GM18873 (cell line): ENCODE measurements at regions not wholly inside any gene's neighbourhood (a gene's known extent, or its start where the extent isn't known, plus 50 kb on each side); places are given as distances from the start of the nearest gene placed in this dataset.
"Not testable (repeated sequence)": the region's sequence is repeated elsewhere in the genome, so short reads cannot be mapped to it uniquely, and the experiment has no call there.

Experiments
- ATAC-seq: cut with Tn5 transposase; IDR thresholded peaks from one replicate; pipeline ENCODE4 v1.9.1; 2021; ENCODE audit warnings: mild to moderate bottlenecking, moderate library complexity, moderate number of reproducible peaks; ENCODE audit not compliant: unreplicated experiment, low FRiP score

DNA sequence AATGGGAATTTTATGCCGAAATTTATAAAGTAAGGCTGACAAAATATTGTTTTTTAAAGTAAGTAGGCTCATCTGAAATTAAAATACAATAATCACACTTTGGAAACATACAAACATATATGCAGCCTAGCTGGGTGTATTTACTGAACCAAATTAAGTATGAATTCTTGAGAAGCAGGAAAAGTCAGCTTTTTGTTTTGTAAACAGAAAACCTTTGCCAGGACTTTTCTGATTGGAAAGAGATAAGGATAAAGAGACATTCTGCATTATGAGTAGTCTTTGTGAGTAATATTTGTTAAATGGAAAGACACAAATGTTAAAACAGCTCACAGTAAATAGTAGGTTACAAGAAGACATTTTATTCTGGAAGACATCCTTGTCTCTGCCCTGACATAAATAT is 1380.8 kb downstream of the GRIK2 start:
- ATAC-seq = no peak

DNA sequence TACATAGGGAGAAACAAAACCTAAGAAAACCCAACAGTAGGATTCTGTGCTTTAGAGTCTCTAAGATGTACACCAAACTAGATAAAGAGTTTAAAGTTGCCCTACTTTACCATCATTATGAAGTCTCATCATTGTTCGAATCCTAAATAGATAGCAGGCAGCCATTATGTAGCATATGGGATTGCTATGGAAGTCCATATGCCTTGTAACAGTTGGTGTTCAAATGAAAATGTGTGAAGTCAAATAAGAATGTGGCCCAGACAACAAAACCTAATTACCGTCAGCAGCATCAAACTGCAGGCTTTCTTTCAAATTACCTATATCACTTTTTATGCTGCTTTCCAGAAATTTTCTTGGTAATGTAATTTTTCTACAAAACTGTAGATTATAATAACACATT is 1380.1 kb downstream of the GRIK2 start:
- ATAC-seq = no peak

DNA sequence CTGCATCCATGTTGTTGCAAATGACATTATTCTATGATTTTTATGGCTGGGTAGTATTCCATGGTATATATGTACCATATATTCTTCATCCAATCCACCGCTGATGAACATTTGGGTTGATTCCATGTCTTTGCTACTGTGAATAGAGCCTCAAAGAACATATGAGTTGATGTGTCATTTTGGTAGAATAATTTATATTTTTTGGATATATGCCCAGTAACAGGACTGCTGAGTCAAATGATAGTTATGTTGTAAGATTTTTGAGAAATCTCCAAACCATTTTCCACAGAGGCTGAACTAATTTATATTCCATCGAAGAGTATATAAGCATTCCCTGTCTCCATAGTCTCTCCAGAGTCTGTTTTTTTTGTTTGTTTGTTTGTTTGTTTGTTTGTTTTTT is 1373.5 kb downstream of the GRIK2 start:
- no peak for ATAC-seq

DNA sequence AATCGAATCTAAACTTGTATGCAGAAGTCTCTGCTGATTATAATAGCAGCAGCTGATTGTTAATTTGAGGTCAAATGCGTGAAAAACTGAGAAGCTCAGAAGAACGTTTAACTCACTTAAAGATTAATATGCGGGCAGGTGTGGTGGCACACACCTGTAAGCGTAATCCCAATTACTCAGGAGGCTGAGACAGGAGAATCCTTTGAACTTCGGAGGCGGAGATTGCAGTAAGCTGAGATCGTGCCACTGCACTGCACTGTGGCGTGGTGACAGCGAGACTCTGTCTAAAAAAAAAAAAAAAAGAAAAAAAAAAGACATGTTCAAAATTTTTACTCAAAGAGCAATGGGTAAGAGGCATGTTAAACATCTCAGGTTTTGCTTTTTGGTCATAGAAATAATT is 1370.8 kb downstream of the GRIK2 start:
- ATAC-seq = no peak

DNA sequence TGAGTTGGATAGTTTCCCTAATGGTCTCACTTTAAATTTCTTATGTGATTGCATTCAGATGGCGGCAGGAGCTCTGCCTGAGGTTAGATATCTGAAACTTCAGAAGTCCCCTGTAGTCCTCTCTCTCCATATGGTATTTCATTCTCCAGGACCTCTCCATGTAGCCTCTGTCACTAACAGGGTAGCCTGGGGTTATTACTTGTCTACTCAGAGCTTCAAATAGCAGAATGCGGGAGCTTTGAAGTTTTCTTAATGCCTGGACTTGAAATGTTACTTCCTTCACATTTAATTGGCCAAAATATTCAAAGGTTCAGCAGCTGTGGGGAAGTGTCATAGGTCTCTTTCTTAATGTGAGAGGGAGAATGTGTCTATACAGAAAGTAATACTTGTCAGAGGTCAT is 1370.4 kb downstream of the GRIK2 start:
- ATAC-seq = no peak

DNA sequence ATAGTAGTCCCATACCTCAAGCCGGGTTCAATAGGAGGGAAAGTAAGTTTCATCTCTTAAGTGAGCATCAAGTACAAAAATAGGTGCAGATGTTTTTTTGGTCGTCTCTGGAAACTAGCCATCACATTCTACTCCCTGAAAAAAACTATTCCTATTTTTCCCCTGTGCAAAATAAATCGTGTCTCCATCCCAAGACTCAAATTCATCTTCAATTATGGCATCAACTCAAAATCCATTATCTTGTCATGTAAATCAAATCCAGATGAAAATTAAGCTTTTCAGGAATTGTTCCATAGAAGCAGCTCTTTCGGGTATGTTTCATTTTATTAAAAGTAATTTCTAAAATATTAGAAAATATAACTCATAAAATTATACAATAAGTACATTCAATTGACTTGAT is 1368.4 kb downstream of the GRIK2 start:
- ATAC-seq = no peak

DNA sequence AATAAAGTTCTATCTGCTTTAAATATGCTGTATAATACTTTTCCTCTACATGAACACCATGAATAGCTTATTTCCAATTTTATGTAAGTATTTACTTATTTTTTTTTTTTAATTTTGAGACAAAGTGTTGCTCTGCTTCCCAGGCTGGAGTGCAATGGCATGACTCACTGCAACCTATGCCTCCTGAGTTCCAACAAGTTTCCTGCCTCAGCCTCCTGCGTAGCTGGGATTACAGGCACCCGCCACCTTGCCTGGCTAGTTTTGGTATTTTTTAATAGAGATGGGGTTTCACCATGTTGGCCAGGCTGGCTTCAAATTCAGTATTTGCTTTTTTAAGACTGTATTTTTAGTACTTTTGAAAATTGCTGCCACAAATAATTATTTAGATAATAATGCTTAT is 1365.9 kb downstream of the GRIK2 start:
- no peak for ATAC-seq

DNA sequence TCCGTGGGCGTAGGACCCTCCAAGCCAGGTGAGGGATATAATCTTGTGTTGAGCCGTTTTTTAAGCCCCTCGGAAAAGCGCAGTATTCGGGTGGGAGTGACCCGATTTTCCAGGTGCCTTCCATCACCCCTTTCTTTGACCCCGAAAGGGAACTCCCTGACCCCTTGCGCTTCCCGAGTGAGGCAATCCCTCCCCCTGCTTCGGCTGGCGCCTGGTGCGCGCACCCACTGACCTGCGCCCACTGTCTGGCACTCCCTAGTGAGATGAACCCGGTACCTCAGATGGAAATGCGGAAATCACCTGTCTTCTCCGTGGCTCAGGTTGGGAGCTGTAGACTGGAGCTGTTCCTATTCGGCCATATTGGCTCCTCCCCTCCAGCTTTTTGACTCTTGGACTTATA is 1365.0 kb downstream of the GRIK2 start:
- ATAC-seq = not testable (repeated sequence)

DNA sequence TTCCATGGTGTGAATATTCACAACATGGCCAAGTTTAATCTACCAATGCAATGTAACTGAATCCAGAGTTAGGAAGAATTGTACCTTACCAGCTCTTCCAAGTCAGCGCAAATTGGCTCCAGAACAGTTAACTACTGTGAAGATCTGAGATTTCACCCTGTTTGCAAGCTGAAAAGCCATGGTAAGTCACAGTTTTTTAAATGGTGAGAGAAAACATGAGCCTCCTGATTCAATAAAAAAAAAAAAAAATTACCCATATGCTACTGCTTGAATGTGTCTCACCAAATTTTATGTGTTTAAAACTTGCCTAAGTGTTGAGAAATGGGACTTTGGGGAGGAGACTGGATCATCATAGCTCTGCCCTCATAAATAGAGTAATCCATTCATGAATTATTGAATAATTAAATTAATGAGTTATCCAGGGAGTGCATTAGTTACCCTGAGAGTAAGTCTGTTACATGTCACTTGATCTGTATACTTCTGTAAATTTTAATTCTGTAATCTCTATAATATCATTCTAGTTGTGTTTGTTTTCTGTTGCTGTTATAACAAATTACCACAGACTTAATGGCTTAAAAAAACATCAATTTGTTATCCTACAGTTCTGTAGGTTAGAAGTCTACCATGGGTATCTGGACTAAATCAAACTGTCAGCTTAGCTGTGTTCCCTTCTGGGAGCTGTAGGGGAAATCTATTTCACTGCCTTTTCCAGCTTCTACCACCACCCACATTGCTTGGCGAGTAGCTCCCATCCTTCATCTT is 1355.9 kb downstream of the GRIK2 start:
- ATAC-seq = no peak

DNA sequence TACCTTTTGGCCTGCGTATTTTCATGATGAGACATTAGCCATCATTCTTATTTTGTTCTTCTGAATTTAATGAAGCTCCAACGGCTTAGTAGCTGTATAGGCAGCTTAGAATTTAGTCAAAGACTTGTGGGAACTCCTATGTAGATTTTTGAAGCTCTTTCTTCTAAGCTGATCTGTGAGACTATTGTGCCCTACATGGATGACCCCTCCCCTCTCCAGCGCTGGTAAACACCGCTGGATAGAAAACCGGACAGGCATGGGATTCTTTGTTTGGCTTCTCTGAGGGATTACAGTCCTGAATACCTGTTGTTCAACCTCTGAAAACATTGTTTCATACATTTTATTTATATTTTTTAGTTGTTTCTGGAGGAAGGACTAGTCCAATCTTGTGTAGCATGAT is 1353.4 kb downstream of the GRIK2 start:
- no peak for ATAC-seq

DNA sequence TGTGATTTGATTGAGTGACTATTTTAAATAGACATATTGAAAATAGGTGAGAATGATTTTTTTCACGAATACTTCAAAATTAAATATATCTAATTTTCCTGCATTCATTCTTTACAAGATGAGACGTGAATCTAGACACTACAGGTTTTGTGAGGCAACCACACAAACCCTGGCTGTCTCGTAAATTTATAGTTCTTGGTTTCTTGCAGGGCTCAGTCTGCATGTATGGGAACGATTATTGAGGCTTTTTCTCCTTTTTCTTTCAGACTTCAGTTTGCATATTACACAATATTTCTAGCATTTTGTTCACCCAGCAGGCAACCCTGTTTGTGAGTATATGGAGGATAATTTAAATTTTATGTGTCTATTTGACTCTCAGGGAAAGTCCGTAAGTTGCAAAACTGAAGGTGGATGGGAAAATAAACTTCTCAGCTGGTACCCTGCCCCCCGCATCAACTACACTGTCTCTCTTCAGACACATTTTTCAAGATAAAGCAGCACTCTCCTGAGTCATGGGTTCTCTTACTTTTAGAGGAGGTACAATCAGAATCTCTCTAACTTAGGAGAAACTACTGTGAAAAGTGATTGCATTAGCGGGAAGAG is 1349.3 kb downstream of the GRIK2 start:
- ATAC-seq = no peak

DNA sequence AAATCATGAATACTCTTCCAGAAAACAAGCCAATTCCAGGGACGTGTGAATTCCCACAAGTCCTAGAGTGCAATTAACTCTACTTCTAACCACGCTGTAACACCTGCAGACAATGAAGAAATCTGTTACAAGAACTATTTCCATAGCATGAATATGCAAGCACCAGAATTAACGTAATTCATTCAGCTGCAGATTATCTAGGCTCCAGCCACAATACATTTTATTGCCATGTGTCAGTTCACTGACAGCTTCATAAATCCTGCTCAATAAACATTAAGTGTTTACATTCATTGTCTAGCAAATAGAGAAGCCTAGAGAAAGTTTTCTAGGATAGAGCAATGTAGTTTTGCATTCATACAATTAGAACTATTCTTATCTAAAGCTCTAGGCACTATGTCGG is 1348.5 kb downstream of the GRIK2 start:
- ATAC-seq = no peak

DNA sequence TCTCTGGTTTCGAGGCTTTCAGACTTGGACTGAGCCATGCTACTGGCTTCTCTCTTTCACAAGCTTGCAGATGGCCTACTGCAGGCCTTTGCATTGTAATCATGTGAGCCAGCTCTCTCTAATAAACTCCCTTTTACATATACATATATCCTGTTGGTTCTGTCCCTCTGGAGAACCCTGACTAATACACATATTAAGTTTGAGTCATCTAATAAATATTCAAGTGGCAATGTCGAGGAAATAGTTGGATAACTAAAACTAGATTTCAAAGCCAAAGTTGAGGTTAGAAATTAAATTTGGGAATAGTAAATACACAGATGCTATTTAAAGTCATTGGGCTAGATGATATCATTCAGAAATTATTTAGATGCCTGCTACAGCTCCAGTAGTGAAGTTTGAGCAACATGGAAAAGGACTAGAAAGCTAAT is 1343.4 kb downstream of the GRIK2 start:
- no peak for ATAC-seq

DNA sequence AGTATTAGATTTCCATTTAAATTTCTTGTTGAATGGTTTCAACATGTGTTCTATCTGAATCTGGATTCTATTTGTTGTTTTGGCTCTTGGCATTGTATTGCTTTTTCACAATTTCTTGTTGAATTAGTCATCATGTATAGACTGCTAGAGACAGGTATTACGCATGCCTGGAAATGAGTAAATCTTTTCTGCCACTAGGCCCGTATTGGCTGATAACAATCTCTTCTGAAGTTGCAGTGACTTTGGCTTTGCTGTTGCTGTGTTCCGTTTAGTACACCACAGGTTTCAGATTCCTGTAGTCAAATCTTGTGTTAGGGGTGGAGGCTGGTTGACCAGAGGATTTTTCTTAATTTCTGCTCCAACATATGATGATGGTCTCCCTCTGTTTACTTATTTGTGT is 1339.4 kb downstream of the GRIK2 start:
- no peak for ATAC-seq

DNA sequence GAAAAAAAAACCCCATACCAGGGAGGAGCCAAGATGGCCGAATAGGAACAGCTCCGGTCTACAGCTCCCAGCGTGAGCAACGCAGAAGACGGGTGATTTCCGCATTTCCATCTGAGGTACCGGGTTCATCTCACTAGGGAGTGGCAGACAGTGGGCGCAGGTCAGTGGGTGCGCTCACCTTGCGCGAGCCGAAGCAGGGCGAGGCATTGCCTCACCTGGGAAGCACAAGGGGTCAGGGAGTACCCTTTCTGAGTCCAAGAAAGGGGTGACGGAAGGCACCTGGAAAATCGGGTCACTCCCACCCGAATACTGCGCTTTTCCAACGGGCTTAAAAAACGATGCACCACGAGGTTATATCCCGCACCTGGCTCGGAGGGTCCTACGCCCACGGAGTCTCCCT is 1328.6 kb downstream of the GRIK2 start:
- ATAC-seq = not testable (repeated sequence)

DNA sequence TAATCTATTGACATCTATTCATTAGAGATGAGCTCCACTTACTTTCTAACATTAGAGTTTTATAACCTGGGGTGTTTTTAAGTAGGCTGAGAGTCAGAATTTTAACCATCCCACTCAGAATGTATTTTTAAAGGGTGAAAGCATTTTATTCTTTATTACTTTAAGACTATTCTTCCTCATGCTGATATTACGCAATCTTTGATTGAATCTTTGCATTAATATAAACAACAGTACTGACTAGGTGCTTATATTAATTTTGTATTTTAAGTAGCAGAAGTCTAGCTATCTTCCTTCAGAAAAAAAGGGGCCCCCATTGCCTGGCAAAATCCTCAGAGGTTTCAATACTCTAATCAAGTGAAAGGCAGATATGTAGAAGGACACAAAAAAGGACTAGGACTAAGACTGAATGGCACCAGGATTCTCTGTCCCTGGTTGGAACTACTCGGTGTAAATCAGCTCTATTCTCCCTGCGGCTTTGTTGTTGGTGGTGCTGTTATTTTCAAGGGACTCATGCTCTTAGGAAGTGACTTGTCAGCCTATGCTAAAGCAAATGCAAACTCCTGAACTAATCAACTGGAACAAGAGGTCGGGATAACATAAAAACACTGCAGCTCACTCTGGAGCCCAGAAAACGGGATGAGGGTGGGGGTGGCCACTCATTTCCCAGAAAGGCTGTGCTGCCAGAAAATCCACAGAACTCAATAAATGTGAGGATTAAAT is 1324.4 kb downstream of the GRIK2 start:
- no peak for ATAC-seq

DNA sequence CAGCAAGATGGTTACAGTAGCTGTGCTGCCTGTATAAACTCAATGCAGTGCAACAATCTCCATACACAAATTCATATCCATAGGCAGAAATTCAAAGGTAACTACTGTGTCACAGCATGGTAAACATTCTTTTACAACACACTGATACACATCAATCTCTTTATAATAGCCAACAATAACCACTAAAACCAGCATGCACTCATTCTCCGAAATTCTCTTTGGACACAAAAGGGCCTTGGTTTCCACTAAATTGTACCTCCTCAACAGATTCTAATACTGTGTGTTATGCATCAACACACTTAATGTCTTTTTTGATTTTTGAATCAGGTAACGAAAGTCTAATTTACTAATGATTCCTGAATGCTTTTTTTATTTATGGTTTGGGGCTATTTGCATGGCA is 1323.7 kb downstream of the GRIK2 start:
- no peak for ATAC-seq

DNA sequence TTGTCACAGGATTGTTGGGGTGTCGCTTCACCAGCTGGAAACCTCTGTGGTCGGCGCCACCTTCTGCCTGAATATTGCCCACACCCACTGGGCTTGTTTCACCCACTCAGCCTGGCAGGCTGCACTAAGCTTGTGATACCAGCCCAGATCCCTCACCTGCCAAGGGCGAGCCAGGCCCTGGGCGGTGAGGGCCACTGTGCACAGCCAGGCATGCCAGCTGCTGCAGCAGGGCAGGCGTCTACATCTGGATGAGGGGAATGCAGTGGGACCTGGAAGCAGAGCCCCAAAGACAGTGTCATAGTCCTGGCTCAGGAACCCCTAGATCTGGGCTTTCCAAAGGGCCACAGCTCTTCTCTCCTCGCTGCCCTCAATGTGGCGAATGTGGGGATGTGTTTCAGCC is 1307.5 kb downstream of the GRIK2 start:
- no peak for ATAC-seq

DNA sequence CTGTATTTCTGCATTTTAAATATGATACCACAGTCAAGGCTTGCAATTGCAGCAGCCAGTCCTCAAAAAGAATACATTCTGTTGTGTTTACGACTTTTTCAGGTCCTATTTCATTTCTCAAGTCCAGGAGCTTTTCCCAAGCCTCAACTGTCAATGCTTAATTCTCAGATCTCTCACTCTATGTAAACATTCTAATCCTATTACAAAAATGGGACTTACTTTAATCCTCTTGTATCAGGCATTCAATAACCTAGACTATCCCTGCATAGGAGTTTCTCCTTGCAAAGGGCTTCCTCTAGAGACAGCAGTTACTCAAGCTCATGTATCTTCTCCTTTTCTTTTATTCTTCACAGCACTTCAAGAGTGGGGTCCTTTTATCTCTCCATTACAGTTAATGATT is 1293.0 kb downstream of the GRIK2 start:
- ATAC-seq = no peak

DNA sequence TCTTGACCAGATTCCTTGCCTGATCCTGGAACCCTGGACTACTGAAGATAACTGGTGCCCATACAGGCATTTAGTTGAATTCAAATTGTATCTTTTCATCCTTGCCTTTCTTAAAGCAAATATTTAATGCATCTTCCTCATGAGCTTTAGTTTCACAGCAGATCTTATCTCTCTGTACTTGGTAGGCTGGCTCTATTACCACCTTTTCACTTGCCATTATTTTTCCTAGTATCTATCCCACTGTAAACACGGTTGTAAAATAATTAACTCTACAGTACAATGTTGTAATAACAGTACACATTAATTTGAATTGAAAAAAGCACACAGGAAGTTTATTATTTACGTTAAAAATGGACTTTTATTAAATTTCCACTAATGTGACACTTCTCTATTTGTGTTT is 1286.9 kb downstream of the GRIK2 start:
- no peak for ATAC-seq

DNA sequence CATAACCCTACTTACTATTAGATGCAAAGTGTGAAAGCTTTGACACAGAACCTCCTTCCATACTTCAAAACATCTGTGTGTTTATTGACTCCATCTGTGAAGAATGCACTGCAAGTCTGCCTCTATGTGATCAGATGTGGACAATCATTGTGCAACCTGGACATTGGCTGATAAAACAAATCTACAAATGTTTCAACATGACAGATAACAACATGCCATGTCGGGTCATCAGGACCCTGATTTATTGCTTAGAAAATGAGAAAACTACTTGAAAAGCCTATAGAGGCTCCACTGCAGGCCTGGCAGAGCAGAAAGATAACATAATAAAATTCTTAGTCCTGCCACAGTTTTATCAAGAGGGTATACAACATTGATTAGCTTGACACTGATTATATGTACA is 1286.4 kb downstream of the GRIK2 start:
- no peak for ATAC-seq

DNA sequence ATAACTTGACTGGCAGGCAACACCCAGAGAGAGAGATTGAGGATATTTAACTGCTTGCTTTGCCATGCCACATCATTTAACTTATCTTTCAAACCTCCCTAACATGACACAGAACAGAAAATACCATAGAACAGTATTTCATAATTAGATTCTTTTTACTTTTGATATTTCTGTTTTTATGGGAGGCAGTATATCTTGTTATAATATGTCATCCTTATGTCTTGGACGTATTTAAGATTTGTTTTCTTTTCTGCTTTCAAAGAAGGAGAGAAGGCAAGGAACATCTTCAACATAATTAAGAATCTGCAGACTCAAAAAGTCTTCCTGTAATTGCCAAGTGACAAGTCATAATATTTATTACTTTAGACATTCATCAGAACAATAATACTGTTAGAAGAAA is 1283.7 kb downstream of the GRIK2 start:
- ATAC-seq = no peak
